ENCODE measurements at regions not wholly inside any gene's neighbourhood (a gene's known extent, or its start where the extent isn't known, plus 50 kb on each side); places are given as distances from the start of the nearest gene placed in this dataset.

DNA sequence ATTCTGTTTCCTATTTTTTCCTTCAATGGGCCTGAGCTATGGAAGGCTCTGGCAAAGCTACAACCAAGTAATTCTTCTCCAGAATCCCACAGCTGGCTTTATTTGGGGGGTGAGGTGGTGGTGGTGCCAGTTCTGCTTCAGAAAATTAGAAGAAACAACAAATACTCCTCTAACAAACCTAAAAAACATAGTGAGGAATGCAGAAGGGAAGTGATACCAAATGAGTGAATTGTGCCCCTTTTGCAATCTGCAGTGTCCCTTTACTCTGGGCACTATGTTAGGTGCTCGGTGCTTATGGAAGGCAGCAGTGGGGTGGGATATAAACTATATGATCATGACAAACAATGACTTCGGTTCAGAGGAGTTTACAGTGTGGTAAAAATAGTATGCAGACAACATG lies 90.4 kb upstream of the ROPN1 start:
- no peak for TF ChIP-seq CTCF (IDR thresholded peaks at IDR 0.05; ENCODE audit: low read length)
- TF ChIP-seq EZH2phosphoT487 (IDR thresholded peaks at IDR 0.05; ENCODE audit: low read length) = no peak
- TF ChIP-seq EZH2 (optimal IDR thresholded peaks at IDR 0.05; ENCODE audit: low read depth, low read length) = no peak
